ENCODE measurements at regions not wholly inside any gene's neighbourhood (a gene's known extent, or its start where the extent isn't known, plus 50 kb on each side); places are given as distances from the start of the nearest gene placed in this dataset.

DNA sequence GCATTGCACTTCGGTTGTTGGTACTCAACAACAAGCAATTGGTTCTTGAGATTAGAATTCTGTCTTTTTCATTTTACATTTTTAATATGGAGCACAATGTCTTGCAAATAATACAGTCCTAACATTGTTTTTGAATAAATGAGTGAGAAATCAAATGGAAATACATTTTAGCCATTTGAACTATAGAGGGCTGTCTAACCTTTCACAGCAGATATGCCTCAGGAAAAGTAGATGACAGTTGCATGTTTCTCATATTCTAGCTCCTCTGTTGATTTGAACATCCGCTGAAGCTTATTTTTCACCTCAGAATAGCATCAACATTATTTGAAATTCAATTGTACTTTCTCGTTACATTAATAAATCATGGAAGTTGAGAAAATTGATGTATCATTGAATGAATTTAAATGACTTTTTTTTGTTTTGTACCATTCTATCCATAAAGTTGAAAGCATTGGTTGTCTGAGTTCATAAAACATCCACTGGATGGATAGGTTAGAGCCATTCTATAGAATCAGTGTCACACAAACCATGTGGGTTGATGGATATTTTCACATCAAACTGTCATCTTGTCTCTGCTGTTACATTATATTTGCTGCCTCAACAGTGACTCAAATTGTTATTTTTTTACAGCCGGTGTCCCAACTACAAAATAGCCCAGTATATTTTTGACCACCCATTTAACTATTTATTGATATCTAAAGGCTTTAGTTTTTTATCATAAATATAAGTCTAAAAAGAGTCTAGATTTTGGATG, 928.3 kb downstream of the NSUN3 start:
- DNase-seq (ENCODE audit: low spot score), result no peak

GRCh38 chr3:94996743-94997142, 933.9 kb downstream of the NSUN3 start:
- no peak for DNase-seq (ENCODE audit: low spot score)

GRCh38 chr3:95002438-95003046, 939.7 kb downstream of the NSUN3 start:
- DNase-seq (ENCODE audit: low spot score), result no peak

DNA sequence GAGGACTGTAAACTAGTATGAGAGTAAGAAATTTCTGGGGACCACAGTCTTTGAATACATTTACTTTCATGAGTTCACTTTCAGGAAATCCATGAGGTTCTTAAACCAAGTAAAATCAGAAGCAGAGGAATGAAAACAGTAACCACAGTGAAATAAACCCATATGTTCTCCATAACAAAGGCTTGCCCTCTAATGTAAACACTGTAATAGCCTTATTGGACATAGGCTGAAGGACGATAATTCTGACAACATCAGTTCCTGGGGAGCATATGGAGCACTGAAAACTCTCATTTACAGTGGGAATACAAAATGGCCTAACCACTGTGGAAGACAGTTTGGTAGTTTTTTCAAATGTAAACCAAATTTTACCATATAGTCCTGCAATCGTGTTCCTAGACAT, 965.8 kb downstream of the NSUN3 start:
- DNase-seq (ENCODE audit: low spot score), result no peak

DNA sequence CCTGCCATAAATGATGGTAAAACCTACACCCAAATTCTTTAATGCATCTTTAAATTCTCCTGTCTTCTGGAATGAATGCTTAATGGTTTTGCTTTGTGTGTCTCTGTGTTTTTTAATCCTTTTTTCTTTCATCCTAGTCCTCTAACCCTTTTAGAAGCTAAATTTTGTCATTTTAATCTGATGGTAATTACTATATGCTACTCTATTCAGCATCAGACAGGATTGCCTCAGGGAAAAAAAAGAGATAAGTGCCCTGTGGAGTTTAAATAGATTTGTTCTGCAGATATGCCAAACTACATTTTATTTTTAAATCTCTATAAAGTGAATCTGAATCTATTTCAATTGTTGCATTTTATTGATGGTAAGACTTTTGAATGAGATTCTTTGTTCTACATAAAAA, 966.8 kb downstream of the NSUN3 start:
- no peak for DNase-seq (ENCODE audit: low spot score)

- no peak for DNase-seq (ENCODE audit: low spot score)
Measured at GRCh38 chr3:95036526-95037021, 973.7 kb downstream of the NSUN3 start.

- DNase-seq (ENCODE audit: low spot score), result no peak
Measured at GRCh38 chr3:95037097-95037496, 974.2 kb downstream of the NSUN3 start.

DNA sequence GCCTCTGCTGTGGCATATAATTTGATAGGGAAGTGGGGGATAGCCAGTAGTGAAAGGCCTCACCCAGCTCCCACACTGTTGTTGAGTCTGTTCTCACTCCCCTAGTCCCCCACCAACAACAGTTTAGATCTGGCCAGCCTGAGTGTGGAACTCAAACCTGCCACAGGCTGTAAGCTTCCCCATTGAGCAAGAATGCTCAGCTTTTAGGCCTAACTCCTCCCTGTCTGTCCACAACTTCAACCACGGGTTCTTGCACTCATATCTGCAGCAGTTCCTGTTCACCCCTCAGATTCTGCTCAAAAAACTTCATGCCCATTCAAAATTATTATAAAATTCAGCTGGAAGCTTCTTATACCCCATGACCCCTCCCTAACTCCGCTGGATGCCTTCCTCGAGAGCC, 975.1 kb downstream of the NSUN3 start:
- no peak for DNase-seq (ENCODE audit: low spot score)

DNA sequence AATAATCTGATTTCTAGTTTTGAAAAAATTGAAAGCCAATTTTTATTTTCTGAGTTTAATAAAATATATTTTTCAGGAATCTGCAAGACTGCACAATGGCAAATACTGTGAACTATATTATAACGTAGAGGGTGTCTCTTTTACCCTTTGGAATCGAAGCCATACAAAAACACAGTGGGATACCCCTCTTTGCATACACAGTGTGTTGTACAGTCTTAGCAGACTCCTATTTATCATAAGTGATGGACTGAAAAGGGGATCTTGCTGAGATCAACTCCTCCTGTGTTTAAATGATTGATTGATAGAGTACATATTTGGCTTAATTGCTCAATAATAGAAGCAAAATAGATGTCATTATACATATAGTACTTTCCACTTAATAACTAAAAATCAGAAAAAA, 981.2 kb downstream of the NSUN3 start:
- DNase-seq (ENCODE audit: low spot score), result no peak

- no peak for DNase-seq (ENCODE audit: low spot score)
Measured at GRCh38 chr3:95048564-95048963, 985.7 kb downstream of the NSUN3 start.

GRCh38 chr3:95049841-95050240, 987.0 kb downstream of the NSUN3 start:
- DNase-seq (ENCODE audit: low spot score), result no peak

GRCh38 chr3:95055288-95055687, 992.4 kb downstream of the NSUN3 start:
- no peak for DNase-seq (ENCODE audit: low spot score)

- no peak for DNase-seq (ENCODE audit: low spot score)
Measured at GRCh38 chr3:95082191-95082590, 1019.3 kb downstream of the NSUN3 start.

DNA sequence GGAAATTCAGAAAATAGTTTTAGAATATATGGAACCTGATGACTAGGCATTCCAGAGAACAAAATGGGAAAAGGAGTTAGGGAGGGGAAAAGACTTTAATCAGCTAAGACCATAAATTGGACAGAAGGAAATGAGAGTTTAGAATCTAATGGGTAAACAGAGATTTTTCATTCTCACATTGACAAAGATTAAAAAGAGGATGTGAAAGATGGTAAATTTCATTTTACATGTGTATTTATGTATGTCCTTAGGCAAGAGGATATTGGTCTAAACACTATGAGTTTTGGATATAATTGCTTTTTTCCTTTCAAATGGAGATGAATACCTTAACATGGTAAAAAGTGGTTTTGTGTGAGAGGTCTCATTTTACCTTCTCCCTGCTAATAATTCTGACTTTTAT, 1021.9 kb downstream of the NSUN3 start:
- no peak for DNase-seq (ENCODE audit: low spot score)

GRCh38 chr3:95088464-95088863, 1025.6 kb downstream of the NSUN3 start:
- DNase-seq (ENCODE audit: low spot score), result no peak

DNA sequence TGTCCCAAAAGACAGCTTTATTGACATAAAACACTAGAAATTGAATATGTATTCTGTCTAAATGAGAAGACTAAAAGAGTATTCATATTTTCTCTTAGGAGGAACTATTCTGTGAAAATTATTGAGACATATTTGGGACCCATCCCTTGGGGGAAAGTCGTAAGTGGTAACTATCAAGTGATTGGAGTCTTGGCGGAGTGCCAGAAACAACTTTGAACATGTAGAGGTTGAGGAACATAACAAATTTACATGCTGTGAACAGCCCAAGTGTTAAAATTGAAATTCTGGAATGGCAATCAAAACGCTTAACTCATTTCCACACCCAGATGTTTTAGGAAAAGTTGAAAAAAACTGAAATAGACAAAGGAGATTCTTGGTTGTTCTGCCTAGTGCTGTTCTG, 1034.6 kb downstream of the NSUN3 start:
- DNase-seq (ENCODE audit: low spot score), result no peak

- no peak for DNase-seq (ENCODE audit: low spot score)
Measured at GRCh38 chr3:95120921-95121320, 1058.1 kb downstream of the NSUN3 start.

DNA sequence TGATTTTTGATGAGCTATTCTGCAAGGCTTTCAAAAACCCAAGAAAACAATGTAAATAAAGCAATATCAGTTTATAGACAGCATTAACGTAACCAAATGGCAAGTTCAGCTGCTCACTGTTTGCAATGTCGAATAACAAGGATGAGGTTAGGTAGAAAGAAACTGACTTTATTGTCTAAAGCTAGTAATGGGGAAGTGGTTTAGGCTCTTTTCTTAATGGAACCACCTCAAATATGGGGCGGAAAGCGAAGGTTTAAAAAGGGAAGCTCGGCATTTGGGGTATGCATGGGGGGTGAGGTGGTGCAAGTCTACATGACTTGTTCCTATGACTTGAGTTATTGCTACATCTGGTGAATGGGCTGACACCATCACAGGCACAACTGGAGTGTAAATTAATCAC, 1060.2 kb downstream of the NSUN3 start:
- DNase-seq (ENCODE audit: low spot score), result no peak

DNA sequence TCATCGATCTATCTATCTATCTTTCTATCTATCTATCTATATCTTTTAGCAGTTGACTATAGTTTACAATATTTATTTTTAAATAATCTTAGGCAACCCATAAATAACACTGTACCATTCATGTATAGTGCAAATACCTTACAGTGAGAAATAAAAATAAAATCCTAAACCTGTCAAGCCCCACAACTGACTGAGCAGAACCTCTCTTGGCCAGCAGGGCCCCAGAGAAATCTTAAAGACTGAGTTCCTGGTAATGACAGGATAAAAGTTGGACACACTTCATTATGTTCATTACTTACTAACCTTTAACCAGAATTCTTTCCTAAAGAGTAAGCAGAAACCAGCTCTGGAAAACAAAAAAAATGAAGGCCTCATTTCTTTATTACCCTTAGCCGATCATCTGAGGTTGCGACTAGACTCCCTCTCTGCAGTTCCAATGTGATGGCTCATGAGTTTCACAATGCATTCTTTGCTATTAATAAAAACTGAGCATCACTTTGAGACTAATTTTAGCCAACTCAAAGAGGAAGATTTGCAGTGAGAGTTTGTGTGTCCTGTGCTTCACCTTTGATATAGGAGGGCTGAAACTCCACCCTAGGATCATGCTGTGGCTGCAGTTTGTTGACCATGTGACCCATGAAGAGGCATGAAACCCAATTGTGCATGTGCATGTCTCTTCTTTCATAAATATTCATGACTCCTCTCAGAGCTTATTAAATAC, 1072.0 kb downstream of the NSUN3 start:
- no peak for DNase-seq (ENCODE audit: low spot score)

GRCh38 chr3:95148107-95148506, 1085.2 kb downstream of the NSUN3 start:
- no peak for DNase-seq (ENCODE audit: low spot score)

DNA sequence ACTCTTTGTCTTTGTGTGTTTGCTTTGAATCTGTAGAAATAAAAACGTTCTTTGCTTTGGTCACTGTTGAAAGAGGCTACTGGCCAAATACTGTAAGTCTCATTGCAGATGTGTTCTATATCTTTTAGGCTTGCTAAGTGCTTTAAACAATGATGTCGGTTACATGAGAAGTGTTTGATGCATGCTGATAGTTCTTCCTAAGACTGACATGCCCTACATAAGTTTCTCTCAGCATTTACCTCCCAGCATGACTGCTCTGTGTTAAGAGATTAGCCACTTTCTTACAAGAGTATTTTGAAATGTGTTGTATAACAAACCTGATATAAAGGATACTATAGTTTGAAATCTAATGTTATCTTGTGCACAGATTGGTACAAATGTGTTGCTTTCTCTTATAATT, 1088.7 kb downstream of the NSUN3 start:
- DNase-seq (ENCODE audit: low spot score), result no peak

DNA sequence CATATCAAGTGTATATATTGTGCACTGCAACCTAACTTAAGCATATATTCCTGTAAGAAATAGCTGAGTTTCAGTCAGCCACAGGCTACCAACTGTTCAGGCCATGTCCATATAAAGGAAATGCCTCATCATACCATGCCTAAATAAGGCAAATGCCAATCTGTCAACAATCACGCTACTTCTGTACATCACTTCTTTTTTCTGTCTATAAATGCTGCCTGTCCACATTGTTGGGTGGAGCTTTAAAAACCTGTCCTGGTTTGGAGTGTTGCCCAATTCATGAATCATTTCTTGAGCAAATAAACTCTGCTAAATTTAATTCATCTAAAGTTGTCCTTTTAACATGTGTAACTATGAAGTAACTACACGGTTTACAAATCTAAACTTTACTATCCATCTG, 1091.9 kb downstream of the NSUN3 start:
- no peak for DNase-seq (ENCODE audit: low spot score)

DNA sequence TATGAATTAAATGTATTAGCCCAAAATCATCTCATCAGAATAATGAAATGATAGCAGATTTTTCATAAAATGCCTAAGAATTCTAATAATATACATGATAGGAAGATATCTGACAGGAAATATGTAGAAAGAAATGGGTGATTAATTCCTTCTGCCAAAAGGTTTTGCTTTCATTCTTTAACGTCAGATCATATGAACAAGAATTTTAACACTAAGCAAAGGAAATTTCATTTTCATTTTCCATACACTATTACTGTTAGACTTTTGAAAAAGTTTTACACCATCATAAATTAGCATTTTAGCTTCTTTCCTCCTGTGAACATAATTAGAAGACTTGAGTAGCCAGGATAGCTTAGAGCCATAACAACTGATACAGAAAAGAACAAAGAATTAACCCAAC, 1099.9 kb downstream of the NSUN3 start:
- no peak for DNase-seq (ENCODE audit: low spot score)

Measured in HuH-7.5 (cell line).